ENCODE measurements at regions not wholly inside any gene's neighbourhood (a gene's known extent, or its start where the extent isn't known, plus 50 kb on each side); places are given as distances from the start of the nearest gene placed in this dataset.

GRCh38 chr2:155687181-155687580, 645.3 kb downstream of the NR4A2 start:
- no peaks in the 10 kb centered on the region for H3K9me3 Mint-ChIP-seq

GRCh38 chr2:155679647-155680046, 652.9 kb downstream of the NR4A2 start:
- Mint-ChIP-seq H3K27me3 (ENCODE audit: low read depth) (peaks cover 9% of the 10 kb centered on the region), H3K36me3 (no peaks in the 10 kb centered on the region), H3K27ac (no peak overlapping the region), H3K9me3 (peaks cover 6% of the 10 kb centered on the region), H3K4me1 (no peaks in the 10 kb centered on the region), H3K4me3 (no peak overlapping the region)
- no peak for DNase-seq (ENCODE audit: low spot score in 2 of 2, unreplicated experiment in 2 of 2)
- no peak for TF ChIP-seq CTCF (IDR thresholded peaks at IDR 0.05; ENCODE audit: unreplicated experiment)

More at GRCh38 chr2:155687181-155687580, 645.3 kb downstream of the NR4A2 start:
- no peak overlapping the region for H3K4me3 Mint-ChIP-seq
- TF ChIP-seq CTCF (IDR thresholded peaks at IDR 0.05; ENCODE audit: unreplicated experiment): no peak
- no peaks in the 10 kb centered on the region for H3K36me3 Mint-ChIP-seq
- no peak overlapping the region for H3K27ac Mint-ChIP-seq
- H3K27me3 Mint-ChIP-seq (ENCODE audit: low read depth): peaks cover 12% of the 10 kb centered on the region
- no peak for DNase-seq (ENCODE audit: low spot score in 2 of 2, unreplicated experiment in 2 of 2)
- no peaks in the 10 kb centered on the region for H3K4me1 Mint-ChIP-seq

GRCh38 chr2:155675920-155676319, 656.6 kb downstream of the NR4A2 start:
- Mint-ChIP-seq H3K4me3 (no peak overlapping the region), H3K9me3 (peaks cover 20% of the 10 kb centered on the region), H3K27me3 (ENCODE audit: low read depth) (no peaks in the 10 kb centered on the region), H3K27ac (no peak overlapping the region), H3K36me3 (no peaks in the 10 kb centered on the region), H3K4me1 (no peaks in the 10 kb centered on the region)
- no peak for DNase-seq (ENCODE audit: low spot score in 2 of 2, unreplicated experiment in 2 of 2)
- no peak for TF ChIP-seq CTCF (IDR thresholded peaks at IDR 0.05; ENCODE audit: unreplicated experiment)

- DNase-seq (ENCODE audit: low spot score in 2 of 2, unreplicated experiment in 2 of 2): no peak
- no peak overlapping the region for H3K27ac Mint-ChIP-seq
- no peaks in the 10 kb centered on the region for H3K4me1 Mint-ChIP-seq
- no peaks in the 10 kb centered on the region for H3K27me3 Mint-ChIP-seq (ENCODE audit: low read depth)
- no peak for TF ChIP-seq CTCF (IDR thresholded peaks at IDR 0.05; ENCODE audit: unreplicated experiment)
- no peaks in the 10 kb centered on the region for H3K9me3 Mint-ChIP-seq
- H3K4me3 Mint-ChIP-seq: no peak overlapping the region
- no peaks in the 10 kb centered on the region for H3K36me3 Mint-ChIP-seq
Observed at GRCh38 chr2:155665704-155666103, 666.8 kb downstream of the NR4A2 start.

GRCh38 chr2:155663265-155663664, 669.3 kb downstream of the NR4A2 start:
- Mint-ChIP-seq H3K4me3 (no peak overlapping the region), H3K36me3 (no peaks in the 10 kb centered on the region), H3K9me3 (no peaks in the 10 kb centered on the region), H3K4me1 (no peaks in the 10 kb centered on the region), H3K27me3 (ENCODE audit: low read depth) (no peaks in the 10 kb centered on the region), H3K27ac (no peak overlapping the region)
- DNase-seq (ENCODE audit: low spot score in 2 of 2, unreplicated experiment in 2 of 2): no peak
- TF ChIP-seq CTCF (IDR thresholded peaks at IDR 0.05; ENCODE audit: unreplicated experiment): no peak

GRCh38 chr2:155662224-155662623, 670.3 kb downstream of the NR4A2 start:
- H3K4me1 Mint-ChIP-seq: no peaks in the 10 kb centered on the region
- no peak overlapping the region for H3K4me3 Mint-ChIP-seq
- H3K9me3 Mint-ChIP-seq: no peaks in the 10 kb centered on the region
- no peak for TF ChIP-seq CTCF (IDR thresholded peaks at IDR 0.05; ENCODE audit: unreplicated experiment)
- no peaks in the 10 kb centered on the region for H3K36me3 Mint-ChIP-seq
- DNase-seq (ENCODE audit: low spot score in 2 of 2, unreplicated experiment in 2 of 2): no peak
- no peak overlapping the region for H3K27ac Mint-ChIP-seq
- H3K27me3 Mint-ChIP-seq (ENCODE audit: low read depth): no peaks in the 10 kb centered on the region

Measured in mesothelial cell of epicardium (in vitro differentiated cells).